Fibroblast of lung (primary cell): ENCODE measurements at regions not wholly inside any gene's neighbourhood (a gene's known extent, or its start where the extent isn't known, plus 50 kb on each side); places are given as distances from the start of the nearest gene placed in this dataset.

Source experiments
- DNase-seq, 2 donors: peaks; one replicate each; pipeline versions ENCODE4 v3.0.0 to v3.0.0-alpha.2; 2010; ENCODE audit warnings: low read depth in 2 of 2
- H2AFZ ChIP-seq: 2 replicates; pipeline ENCODE4 v1.5.1; 2012; ENCODE audit warnings: low read length, control low read depth, inconsistent platforms
- H3K27ac ChIP-seq: 2 replicates; pipeline ENCODE4 v1.5.1; 2011; ENCODE audit warnings: low read length, control low read depth; ENCODE audit not compliant: insufficient read depth
- H3K27me3 ChIP-seq: 2 replicates; pipeline ENCODE4 v1.5.1; 2011; ENCODE audit warnings: mild to moderate bottlenecking, low read length; ENCODE audit not compliant: control insufficient read depth, insufficient read depth
- H3K36me3 ChIP-seq: 2 replicates; pipeline ENCODE4 v1.5.1; 2011; ENCODE audit warnings: low read length; ENCODE audit not compliant: control insufficient read depth, insufficient read depth
- H3K4me1 ChIP-seq: 2 replicates; pipeline ENCODE4 v1.5.1; 2011; ENCODE audit warnings: low read length; ENCODE audit not compliant: control insufficient read depth, insufficient read depth; ENCODE audit errors: extremely low read depth
- H3K4me2 ChIP-seq: 2 replicates; pipeline ENCODE4 v1.5.1; 2011; ENCODE audit warnings: low read length, control low read depth; ENCODE audit not compliant: insufficient read depth; ENCODE audit errors: extremely low read depth
- H3K4me3 ChIP-seq, 4 experiments: fragments of 200-600 bp in 1 of 4; sonication (generic) in 1 of 4; replicated peaks in 1 of 4; 2 replicates each; pipeline ENCODE4 v1.5.1; 2011 to 2016; ENCODE audit warnings: low read length in 4 of 4, low read depth in 3 of 4, mild to moderate bottlenecking in 3 of 4, control low read depth in 2 of 4, inconsistent platforms in 1 of 4, mixed read lengths in 1 of 4; ENCODE audit not compliant: insufficient read depth in 1 of 4; ENCODE audit errors: control extremely low read depth in 1 of 4
- H3K79me2 ChIP-seq: 2 replicates; pipeline ENCODE4 v1.5.1; 2012; ENCODE audit warnings: mild to moderate bottlenecking, low read length, inconsistent platforms; ENCODE audit not compliant: control insufficient read depth, insufficient read depth
- H3K9ac ChIP-seq: 2 replicates; pipeline ENCODE4 v1.5.1; 2011; ENCODE audit warnings: mild to moderate bottlenecking, low read length, control low read depth; ENCODE audit not compliant: insufficient read depth
- H3K9me3 ChIP-seq: 2 replicates; pipeline ENCODE4 v1.5.1; 2012; ENCODE audit warnings: low read depth, low read length; ENCODE audit not compliant: control insufficient read depth, insufficient read depth
- H4K20me1 ChIP-seq: 2 replicates; pipeline ENCODE4 v1.5.1; 2011; ENCODE audit warnings: low read length; ENCODE audit not compliant: control insufficient read depth, insufficient read depth; ENCODE audit errors: extremely low read depth
- CTCF ChIP-seq, 2 donors: IDR thresholded peaks in 1 of 2; conservative IDR thresholded peaks in 1 of 2; 1 replicate in 1 of 2; 2 replicates in 1 of 2; pipeline ENCODE4 v1.5.1; 2011 to 2012; ENCODE audit warnings: low read length in 2 of 2, control low read depth in 1 of 2, inconsistent platforms in 1 of 2, low read depth in 1 of 2, mild to moderate bottlenecking in 1 of 2
- EZH2 ChIP-seq: IDR thresholded peaks from 2 replicates; pipeline ENCODE4 v1.5.1; 2012; ENCODE audit warnings: low read length, control low read depth, mild to moderate bottlenecking; ENCODE audit errors: missing control alignments

- H3K4me1 ChIP-seq: no peaks in the 10 kb centered on the region
- no peaks in the 10 kb centered on the region for H3K36me3 ChIP-seq
- TF ChIP-seq EZH2 (no peak), CTCF (conservative IDR thresholded peaks at IDR 0.05 in 1 of 2, IDR thresholded peaks at IDR 0.05 in 1 of 2; ENCODE audit: low read depth in 1 of 2, low read length in 2 of 2) (no peak)
- peak in 1 of 2 donors; percentile 69 for DNase-seq
- H2AFZ ChIP-seq: no peak overlapping the region
- H3K27ac ChIP-seq: no peak overlapping the region
- H3K4me2 ChIP-seq: no peak overlapping the region
- H4K20me1 ChIP-seq: no peaks in the 10 kb centered on the region
- H3K9ac ChIP-seq: no peak overlapping the region
- H3K79me2 ChIP-seq: no peaks in the 10 kb centered on the region
- no peaks in the 10 kb centered on the region for H3K27me3 ChIP-seq
- no peaks in the 10 kb centered on the region for H3K9me3 ChIP-seq
- no peak overlapping the region for H3K4me3 ChIP-seq
Measured at GRCh38 chr3:66761093-66761780, 236.9 kb upstream of the KBTBD8 start.

DNA sequence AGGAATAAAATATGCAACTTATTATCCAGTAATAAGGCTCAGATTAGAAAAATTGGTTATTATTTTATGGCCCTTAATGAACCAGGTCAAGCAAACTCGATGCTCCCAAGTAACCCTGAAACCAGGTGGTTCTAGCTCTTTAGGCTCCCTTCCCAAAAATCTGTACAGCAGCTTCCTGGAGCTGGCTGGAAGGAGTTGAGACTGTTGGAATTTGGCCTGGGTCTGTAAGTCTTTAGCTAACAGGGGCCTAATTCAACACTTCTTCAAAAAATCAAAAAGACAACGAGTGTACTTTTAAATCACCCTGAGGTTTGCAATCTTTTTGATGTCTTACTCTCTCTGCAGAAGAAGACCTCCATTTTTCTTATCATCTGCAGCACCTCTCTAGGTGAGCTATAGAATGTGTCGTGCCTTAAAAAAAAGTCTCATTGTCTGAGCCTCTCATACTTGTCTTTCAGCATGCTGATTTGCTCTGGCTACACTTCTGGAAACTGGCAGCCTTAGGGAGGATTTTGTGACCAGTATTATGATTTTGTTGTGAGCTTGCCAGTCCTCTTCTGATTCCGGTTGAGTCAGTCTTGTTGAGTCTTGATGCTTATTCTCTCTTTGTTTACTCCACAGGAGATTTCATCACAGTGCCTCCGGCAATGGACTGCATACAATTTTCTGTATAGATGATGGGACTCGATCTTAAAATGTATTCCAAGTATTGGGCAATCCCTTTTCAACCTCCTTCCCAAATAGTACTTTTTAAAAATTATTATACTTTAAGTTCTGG, 235.0 kb upstream of the KBTBD8 start:
- H3K27ac ChIP-seq: no peak overlapping the region
- H3K36me3 ChIP-seq: no peaks in the 10 kb centered on the region
- peak; percentile 6 to 94 for DNase-seq
- H2AFZ ChIP-seq: no peak overlapping the region
- H4K20me1 ChIP-seq: no peaks in the 10 kb centered on the region
- no peaks in the 10 kb centered on the region for H3K4me1 ChIP-seq
- no peak overlapping the region for H3K4me2 ChIP-seq
- H3K27me3 ChIP-seq: no peaks in the 10 kb centered on the region
- no peak overlapping the region for H3K4me3 ChIP-seq
- no peaks in the 10 kb centered on the region for H3K9me3 ChIP-seq
- H3K9ac ChIP-seq: no peak overlapping the region
- no peaks in the 10 kb centered on the region for H3K79me2 ChIP-seq
- TF ChIP-seq CTCF (conservative IDR thresholded peaks at IDR 0.05 in 1 of 2, IDR thresholded peaks at IDR 0.05 in 1 of 2; ENCODE audit: low read depth in 1 of 2, low read length in 2 of 2): no peak
- no peak for TF ChIP-seq EZH2

GRCh38 chr3:66778107-66778506, 220.0 kb upstream of the KBTBD8 start:
- no peak for DNase-seq
- no peak overlapping the region for H3K9ac ChIP-seq

More at GRCh38 chr3:66778107-66778506, 220.0 kb upstream of the KBTBD8 start:
- Histone ChIP-seq H3K9me3 (no peaks in the 10 kb centered on the region), H2AFZ (no peak overlapping the region), H3K4me3 (no peak overlapping the region), H4K20me1 (no peaks in the 10 kb centered on the region), H3K27me3 (no peaks in the 10 kb centered on the region), H3K79me2 (no peaks in the 10 kb centered on the region), H3K4me2 (no peak overlapping the region), H3K4me1 (no peaks in the 10 kb centered on the region), H3K27ac (no peak overlapping the region), H3K36me3 (no peaks in the 10 kb centered on the region)
- no peak for TF ChIP-seq CTCF (conservative IDR thresholded peaks at IDR 0.05 in 1 of 2, IDR thresholded peaks at IDR 0.05 in 1 of 2; ENCODE audit: low read depth in 1 of 2, low read length in 2 of 2)
- TF ChIP-seq EZH2: no peak
